Esophagus (tissue), 2 donors: ENCODE measurements at regions not wholly inside any gene's neighbourhood (a gene's known extent, or its start where the extent isn't known, plus 50 kb on each side); places are given as distances from the start of the nearest gene placed in this dataset.

Experiments
- H3K27ac ChIP-seq, 2 donors: one replicate each; pipeline ENCODE4 v1.5.1; 2013; ENCODE audit warnings: low read depth in 2 of 2, mild to moderate bottlenecking in 2 of 2, inconsistent platforms in 1 of 2, low read length in 1 of 2, moderate library complexity in 1 of 2
- H3K27me3 ChIP-seq, 2 donors: one replicate each; pipeline ENCODE4 v1.6.1; 2013; ENCODE audit warnings: low read length in 2 of 2, control low read depth in 1 of 2, mild to moderate bottlenecking in 1 of 2; ENCODE audit not compliant: insufficient read depth in 2 of 2, control insufficient read depth in 1 of 2
- H3K36me3 ChIP-seq, 2 donors: one replicate each; pipeline ENCODE4 v1.6.1; 2013; ENCODE audit warnings: low read length in 1 of 2; ENCODE audit not compliant: control insufficient read depth in 2 of 2, insufficient read depth in 2 of 2
- H3K4me1 ChIP-seq, 2 donors: one replicate each; pipeline ENCODE4 v1.6.1; 2013; ENCODE audit warnings: low read length in 1 of 2; ENCODE audit not compliant: control insufficient read depth in 2 of 2, insufficient read depth in 2 of 2
- H3K4me3 ChIP-seq, 2 donors: one replicate each; pipeline ENCODE4 v1.5.1; 2013; ENCODE audit warnings: low read length in 2 of 2, mild to moderate bottlenecking in 2 of 2, low read depth in 1 of 2, moderate library complexity in 1 of 2
- H3K9me3 ChIP-seq, 2 donors: one replicate each; pipeline ENCODE4 v1.6.1; 2013; ENCODE audit warnings: mild to moderate bottlenecking in 2 of 2, low read depth in 1 of 2, low read length in 1 of 2, moderate library complexity in 1 of 2; ENCODE audit not compliant: control insufficient read depth in 2 of 2, insufficient read depth in 1 of 2
- WGBS, 2 donors: extraction: QIAGEN DNeasy Blood & Tissue Kit; methylation state at CpG; one replicate each; pipeline ENCODE4 v1.1.7; 2013; 5-methylcytosine and 5-hydroxymethylcytosine counted together
- donor health status: healthy with polysubstance abuse.
- donor health status: Bipolar disorder and iron deficiency.

DNA sequence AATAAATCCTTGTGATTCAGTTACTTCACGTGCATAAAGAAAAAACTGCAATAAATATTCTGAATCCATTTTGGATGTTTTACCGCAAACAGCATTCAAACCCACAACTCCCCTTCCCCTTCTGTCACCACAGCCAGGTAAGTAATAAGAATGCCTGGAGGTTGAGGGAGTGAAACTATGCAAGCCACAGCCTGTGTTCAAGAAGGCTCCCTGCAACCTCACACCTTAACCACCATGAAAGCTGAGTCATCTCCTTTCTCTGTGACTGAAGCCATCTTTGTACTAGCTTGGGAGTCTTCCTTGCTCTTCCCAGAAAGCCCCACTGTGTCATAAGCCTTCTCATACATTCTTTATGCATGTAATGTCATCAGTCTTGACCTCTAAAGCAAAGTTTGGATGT, 297.0 kb upstream of the PUDP start:
- no peak overlapping the region for H3K27ac ChIP-seq
- H3K9me3 ChIP-seq: peaks cover 0 to 3% of the 10 kb centered on the region in 2 donors
- H3K4me3 ChIP-seq: no peak overlapping the region
- no peaks in the 10 kb centered on the region for H3K27me3 ChIP-seq
- WGBS, 2 donors: 66 to 70% methylated on average over 2 of the region's 2 CpGs
- no peaks in the 10 kb centered on the region for H3K36me3 ChIP-seq
- no peaks in the 10 kb centered on the region for H3K4me1 ChIP-seq

DNA sequence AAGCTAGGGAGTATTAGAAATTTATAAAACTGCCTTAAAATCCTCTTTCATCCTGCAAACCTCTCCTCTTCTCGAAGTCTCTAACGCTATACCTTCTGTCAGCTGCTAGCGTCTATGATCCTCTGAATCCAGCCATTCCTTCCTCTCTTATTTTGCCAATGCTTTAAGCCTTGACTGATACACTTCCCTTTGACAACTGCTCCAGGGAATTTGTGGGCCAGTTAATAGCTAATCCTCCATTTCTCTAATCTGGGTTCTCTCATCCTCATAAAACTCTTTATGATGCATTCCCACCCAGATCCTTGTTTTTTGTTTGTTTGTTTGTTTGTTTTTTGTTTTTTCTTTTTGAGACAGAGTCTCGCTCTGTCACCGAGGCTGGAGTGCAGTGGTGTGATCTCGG, 293.6 kb upstream of the PUDP start:
- Histone ChIP-seq H3K27me3 (no peaks in the 10 kb centered on the region), H3K4me3 (no peak overlapping the region), H3K9me3 (peaks cover 0 to 3% of the 10 kb centered on the region in 2 donors), H3K27ac (no peak overlapping the region), H3K36me3 (no peaks in the 10 kb centered on the region), H3K4me1 (no peaks in the 10 kb centered on the region)
- WGBS, 2 donors: 90% methylated on average over 6 of the region's 6 CpGs

DNA sequence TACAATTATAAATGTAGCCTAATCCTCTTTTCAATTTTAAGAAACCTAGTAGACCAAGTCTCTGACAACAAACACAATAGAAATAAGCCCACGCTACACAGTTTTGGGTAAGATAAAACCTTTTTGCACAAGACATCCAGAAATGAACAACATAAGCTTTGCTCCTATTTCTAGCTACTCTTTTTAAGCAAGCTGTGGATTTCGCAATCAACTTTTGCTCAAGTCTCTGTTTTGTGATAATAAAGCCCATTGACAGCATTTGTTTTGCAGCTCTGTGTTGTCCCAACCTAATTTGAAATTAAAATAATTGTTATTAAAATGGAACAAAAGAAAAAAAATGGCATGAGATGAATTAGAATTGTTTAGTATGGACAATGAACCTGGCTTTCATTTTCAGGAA, 287.9 kb upstream of the PUDP start:
- WGBS, 2 donors: 83% methylated on average over 2 of the region's 2 CpGs
- H3K4me1 ChIP-seq: no peaks in the 10 kb centered on the region
- H3K27ac ChIP-seq: no peak overlapping the region
- H3K36me3 ChIP-seq: no peaks in the 10 kb centered on the region
- no peaks in the 10 kb centered on the region for H3K27me3 ChIP-seq
- H3K9me3 ChIP-seq: no peaks in the 10 kb centered on the region
- H3K4me3 ChIP-seq: no peak overlapping the region

DNA sequence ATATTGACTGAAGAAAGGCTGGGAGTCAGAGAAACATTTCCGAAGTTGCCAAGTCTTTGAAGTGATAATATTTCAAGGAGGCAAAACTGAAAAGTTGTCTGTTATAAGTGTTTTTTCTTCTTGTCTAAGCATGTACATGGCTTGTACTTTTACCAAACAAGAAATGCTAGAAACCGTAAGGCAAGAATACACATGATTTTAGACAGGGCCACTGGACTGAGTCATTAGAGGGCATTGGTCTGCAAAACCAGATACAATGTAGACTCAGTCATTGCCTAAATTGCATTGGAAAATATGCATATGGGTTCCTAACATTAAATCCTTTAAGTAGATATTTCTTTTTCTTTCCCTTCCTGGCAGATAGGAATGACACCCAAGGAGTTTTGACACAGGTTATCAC, 284.9 kb upstream of the PUDP start:
- no peaks in the 10 kb centered on the region for H3K27me3 ChIP-seq
- no peak overlapping the region for H3K4me3 ChIP-seq
- H3K4me1 ChIP-seq: no peaks in the 10 kb centered on the region
- 55 to 61% methylated on average over 2 of the region's 2 CpGs for WGBS, 2 donors
- no peak overlapping the region for H3K27ac ChIP-seq
- H3K9me3 ChIP-seq: no peaks in the 10 kb centered on the region
- peaks cover 0 to 2% of the 10 kb centered on the region in 2 donors for H3K36me3 ChIP-seq

DNA sequence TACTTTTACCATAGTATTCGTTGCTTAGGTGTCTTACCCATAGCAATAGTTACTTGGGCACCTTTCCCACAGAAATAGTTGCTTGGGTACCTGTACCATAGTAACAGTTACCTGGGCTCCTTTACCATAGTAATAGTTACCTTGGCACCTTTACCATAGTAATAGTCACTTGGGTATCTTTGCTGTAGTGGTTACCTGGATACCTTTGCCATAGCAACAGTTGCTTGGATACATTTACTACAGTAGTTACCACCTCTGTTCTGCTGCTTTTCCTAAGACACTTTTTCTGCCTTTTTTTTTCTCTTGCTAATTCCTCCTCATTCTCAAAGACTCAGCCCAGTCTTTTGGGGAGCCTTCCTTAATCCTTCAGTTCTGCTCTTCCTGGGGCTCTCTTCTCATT, 272.8 kb upstream of the PUDP start:
- 72 to 77% methylated on average over 1 of the region's 1 CpG for WGBS, 2 donors
- Histone ChIP-seq H3K27ac (no peak overlapping the region), H3K36me3 (no peaks in the 10 kb centered on the region), H3K27me3 (no peaks in the 10 kb centered on the region), H3K4me3 (no peak overlapping the region), H3K9me3 (no peaks in the 10 kb centered on the region), H3K4me1 (no peaks in the 10 kb centered on the region)

DNA sequence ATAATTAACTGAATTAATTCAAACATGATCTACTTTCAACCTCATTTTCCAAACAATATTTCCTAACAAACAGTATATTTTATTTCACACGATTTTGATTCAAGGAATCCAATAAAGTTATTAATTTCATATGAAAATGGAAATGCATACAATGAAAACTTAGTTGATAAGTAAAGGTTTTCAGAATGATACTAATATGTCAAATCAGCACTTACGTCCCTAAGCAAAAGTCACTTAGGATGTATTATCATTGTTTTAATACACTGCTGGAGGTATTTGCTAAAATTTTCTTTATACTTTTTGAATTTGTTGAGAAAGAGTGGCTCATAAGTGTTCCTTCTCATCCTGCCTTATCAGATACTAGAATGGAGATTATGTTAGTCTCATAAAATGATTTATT, 266.8 kb upstream of the PUDP start:
- 75 to 90% methylated on average over 2 of the region's 2 CpGs for WGBS, 2 donors
- H3K9me3 ChIP-seq: no peaks in the 10 kb centered on the region
- H3K27ac ChIP-seq: no peak overlapping the region
- H3K4me3 ChIP-seq: no peak overlapping the region
- no peaks in the 10 kb centered on the region for H3K27me3 ChIP-seq
- H3K36me3 ChIP-seq: no peaks in the 10 kb centered on the region
- no peaks in the 10 kb centered on the region for H3K4me1 ChIP-seq

DNA sequence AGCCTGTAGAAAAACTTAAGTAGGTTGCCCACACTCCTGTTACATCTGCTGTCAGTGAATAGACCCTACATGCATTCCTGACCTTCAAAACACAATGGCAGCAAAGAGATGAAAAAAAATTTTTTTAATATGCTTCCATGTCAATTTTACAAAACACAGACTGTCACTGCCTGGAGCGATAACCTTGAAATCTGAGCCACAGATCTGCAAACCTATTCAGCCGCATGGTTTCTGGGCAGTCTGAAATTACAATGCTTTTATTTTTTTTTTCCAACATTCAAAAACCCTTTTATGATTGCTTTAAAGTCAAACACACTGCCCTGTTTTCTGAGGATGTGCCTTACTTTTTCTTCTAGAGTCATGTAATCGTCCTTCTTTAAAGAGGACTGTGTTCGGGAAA, 264.9 kb upstream of the PUDP start:
- Histone ChIP-seq H3K4me3 (no peak overlapping the region), H3K9me3 (no peaks in the 10 kb centered on the region), H3K36me3 (no peaks in the 10 kb centered on the region), H3K27me3 (no peaks in the 10 kb centered on the region), H3K27ac (no peak overlapping the region), H3K4me1 (no peaks in the 10 kb centered on the region)
- WGBS, 2 donors: 56 to 77% methylated on average over 4 of the region's 4 CpGs

DNA sequence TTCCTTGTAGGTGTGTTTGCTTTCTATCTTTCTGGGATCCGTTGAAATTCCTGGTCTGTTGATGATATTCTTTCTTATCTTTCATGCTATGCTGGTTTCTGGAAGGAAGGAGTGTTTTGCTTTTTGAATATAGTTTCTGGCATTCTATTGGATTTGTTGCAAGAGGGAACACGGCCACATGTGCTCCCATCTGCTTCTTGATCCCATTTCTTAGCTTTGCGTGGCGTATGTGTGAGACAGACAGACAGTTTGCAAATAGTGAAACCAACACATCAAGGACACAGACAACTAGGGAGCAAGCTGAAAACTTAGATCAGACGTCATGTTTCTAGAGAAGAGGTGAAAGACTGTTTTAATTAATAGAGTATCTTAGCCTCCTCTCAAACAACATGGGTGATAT, 261.9 kb upstream of the PUDP start:
- 85 to 88% methylated on average over 5 of the region's 5 CpGs for WGBS, 2 donors

DNA sequence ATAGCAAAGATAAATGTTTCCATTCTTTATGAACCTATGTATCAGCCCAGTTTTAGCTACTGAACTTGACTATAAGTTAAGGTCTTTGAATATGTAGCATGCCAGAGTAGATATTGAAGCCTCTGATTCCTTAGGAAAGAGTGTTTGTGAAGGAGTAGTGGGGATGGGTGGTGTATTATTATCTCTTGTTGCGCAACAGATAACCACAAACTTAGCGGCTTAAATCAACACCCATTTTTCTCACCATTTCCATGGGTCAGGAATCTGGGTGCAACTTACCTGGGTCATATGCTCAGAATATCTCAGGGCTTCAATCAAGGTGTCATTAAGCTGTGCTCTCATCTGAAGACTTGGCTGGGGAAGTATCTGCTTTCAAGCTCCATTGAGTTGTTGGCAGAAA, 251.4 kb upstream of the PUDP start:
- H3K27me3 ChIP-seq: no peaks in the 10 kb centered on the region
- 96 to 97% methylated on average over 2 of the region's 2 CpGs for WGBS, 2 donors
- no peaks in the 10 kb centered on the region for H3K4me1 ChIP-seq
- H3K27ac ChIP-seq: no peak overlapping the region
- no peak overlapping the region for H3K4me3 ChIP-seq
- H3K9me3 ChIP-seq: peaks cover 0 to 3% of the 10 kb centered on the region in 2 donors
- no peaks in the 10 kb centered on the region for H3K36me3 ChIP-seq

More for the DNA sequence above, 261.9 kb upstream of the PUDP start:
- no peak overlapping the region for H3K27ac ChIP-seq
- H3K9me3 ChIP-seq: no peaks in the 10 kb centered on the region
- H3K36me3 ChIP-seq: no peaks in the 10 kb centered on the region
- H3K4me1 ChIP-seq: no peaks in the 10 kb centered on the region
- no peak overlapping the region for H3K4me3 ChIP-seq
- H3K27me3 ChIP-seq: no peaks in the 10 kb centered on the region

DNA sequence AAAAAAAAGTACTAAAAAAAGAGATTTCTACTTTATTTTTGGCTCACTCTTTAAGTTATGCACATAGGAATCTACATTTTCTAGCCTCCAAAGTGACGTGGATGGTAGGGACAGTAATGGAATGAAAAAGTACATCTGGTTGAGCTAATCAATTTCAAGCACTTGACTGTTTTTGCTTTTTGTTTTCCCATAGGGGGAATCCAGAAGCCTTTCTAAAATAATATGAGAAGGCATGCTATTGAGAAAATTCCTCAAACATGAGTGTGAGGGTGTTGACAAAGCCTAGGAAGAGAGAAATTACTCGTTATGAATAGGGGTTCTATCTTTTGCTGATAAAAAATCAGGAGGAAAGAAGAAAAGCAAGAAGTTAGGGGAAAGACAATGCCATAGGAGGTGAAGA, 242.5 kb upstream of the PUDP start:
- WGBS, 2 donors: 56 to 64% methylated on average over 2 of the region's 2 CpGs
- Histone ChIP-seq H3K4me3 (no peak overlapping the region), H3K4me1 (no peaks in the 10 kb centered on the region), H3K36me3 (no peaks in the 10 kb centered on the region), H3K27ac (no peak overlapping the region), H3K27me3 (no peaks in the 10 kb centered on the region), H3K9me3 (peaks cover 0 to 3% of the 10 kb centered on the region in 2 donors)
